ENCODE measurements at regions not wholly inside any gene's neighbourhood (a gene's known extent, or its start where the extent isn't known, plus 50 kb on each side); places are given as distances from the start of the nearest gene placed in this dataset.
"Not testable (repeated sequence)": the region's sequence is repeated elsewhere in the genome, so short reads cannot be mapped to it uniquely, and the experiment has no call there.

DNA sequence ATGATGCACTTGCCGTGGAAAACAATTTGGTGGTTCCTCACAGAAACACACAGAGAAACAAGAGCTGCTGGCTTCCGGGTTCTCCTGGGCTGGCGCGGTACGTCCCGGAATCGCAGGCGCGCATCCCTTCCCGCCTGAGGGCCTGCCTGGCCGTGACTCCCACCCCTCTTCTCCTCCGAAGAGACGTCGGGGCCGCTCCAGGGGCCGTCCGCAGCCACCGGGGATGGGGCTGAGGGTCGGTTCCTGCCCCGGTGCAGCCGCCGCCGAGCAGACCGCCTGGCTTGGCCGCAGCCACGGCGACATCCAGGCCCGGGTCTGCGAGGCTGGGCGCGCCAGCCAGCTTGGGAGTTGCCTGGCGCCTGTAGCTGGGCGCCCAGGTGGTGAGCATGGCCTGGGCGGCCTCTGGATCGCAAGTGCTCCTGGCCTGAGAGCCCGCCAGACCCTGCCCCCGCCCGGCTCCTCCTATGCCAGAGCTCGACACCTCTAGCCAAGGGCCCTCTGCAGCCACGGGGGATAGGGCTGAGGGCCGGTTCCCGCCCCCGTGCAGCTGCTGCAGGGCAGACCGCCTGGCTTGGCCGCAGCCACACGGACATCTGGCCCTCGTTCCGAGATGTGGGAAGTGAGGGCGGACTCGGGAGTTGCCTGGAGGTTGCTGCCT, 1647.5 kb downstream of the SPATA31A7 start:
- FAIRE-seq = not testable (repeated sequence)

DNA sequence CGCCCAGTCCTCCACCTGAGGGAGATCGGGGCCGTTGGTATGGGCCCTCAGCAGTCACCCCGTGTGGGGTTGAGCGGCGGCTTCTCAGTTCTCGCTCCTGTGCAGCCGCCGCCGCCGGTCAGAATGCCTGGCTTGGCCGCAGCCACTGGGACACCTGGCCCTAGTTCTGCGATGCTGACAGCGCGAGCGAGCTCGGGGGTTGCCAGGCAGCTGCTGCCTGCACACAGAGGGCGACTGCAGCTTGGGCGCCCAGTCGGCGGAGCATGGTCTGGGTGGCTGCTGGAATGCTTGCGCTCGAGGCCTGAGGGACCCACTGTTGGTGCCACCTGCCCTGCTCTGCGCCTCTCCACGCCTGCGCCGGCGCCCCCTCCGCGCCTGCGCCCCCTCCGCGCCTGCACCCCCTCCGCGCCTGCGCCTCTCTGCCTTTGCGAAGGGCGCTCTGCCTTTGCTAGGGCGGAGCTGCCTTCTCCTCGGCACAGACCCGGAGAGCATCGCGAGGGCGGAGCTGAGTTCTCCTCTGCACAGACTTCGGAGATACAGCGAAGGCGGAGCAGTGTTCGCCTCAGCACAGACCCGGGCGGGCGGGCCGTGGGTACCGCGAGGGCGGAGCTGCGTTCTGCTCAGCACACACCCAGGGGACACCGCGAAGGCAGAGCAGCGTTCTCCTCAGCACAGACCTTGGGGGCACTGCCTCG, 1648.3 kb downstream of the SPATA31A7 start:
- FAIRE-seq = not testable (repeated sequence)

DNA sequence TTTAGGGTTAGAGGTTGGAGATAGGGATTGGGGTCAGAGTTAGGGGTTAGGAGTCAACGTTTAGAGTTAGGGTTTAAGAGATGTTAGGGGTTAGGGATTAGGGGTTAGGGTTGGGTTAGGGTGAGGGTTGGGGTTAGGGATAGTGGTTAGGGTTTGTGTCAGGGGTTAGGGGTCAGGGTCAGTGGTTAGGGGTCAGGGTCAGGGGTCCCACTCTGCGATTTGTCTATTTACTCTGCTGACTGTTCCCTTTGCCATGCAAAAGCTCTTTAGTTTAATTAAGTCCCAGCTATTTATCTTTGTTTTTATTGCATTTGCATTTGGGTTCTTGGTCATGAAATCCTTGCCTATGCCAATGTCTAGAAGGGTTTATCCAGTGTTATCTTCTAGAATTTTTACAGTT, 1649.3 kb downstream of the SPATA31A7 start:
- FAIRE-seq = not testable (repeated sequence)

DNA sequence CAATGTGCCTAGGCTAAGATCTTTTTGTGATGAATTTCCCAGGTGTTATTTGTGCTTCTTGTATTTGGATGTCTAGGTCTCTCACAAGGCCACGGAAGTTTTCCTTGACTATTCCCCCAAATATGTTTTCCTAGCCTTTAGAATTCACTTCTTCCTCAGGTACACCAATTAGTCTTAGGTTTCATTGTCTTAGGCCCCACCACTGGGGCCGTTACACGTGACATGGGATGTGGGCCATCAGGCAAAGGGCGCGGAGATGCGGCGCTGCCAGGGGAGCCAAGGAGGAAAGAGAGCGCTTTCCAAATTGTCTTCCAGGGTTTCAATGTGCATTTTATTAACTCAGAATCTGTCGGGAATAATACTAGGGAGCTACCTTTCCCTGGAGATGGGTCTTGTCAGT, 1653.3 kb downstream of the SPATA31A7 start:
- FAIRE-seq = not testable (repeated sequence)

DNA sequence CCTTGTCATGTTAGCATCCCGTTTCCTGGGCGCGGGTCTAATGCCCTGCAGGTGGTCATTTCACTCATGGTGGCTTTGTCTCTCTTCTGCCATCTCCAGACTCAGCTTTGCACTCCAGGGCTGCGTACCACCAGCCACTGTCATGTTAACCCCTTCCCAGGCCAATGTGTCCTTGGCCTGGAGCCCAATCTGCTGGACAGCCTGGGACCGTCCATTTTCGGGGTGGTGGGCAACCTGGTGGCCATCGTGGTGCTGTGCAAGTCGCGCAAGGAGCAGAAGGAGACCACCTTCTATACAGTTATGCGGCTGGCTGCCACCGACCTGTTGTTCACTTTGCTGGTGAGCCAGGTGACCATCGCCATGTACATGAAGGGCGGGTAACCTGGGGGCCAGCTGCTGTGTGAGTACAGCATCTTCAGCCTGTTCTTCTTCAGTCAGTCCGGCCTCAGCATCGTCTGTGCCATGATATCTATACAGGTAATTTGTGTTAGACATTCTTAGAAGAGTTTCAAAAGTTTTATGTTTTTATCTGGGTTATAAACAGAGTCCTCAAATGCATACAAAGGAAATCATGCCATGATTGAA, 1654.0 kb downstream of the SPATA31A7 start:
- not testable (repeated sequence) for FAIRE-seq

DNA sequence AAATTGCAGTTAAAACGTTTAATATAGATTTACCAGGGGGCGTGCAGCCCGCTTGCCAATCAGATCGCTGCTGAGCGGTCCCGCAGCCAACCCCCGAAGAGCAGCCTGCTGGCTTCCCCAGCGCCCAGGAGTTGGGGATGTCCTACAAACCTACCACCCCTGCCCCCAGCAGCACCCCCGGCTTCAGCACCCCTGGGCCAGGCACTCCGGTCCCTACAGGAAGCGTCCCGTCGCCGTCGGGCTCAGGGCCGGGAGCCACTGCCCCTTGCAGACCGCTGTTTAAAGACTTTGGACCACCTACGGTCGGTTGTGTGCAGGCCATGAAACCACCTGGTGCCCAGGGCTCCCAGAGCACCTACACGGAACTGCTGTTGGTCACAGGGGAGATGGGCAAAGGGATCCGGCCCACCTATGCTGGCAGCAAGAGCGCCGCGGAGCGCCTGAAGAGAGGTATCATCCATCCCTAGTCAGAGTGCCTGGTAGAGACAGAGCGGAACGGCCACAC, 1654.9 kb downstream of the SPATA31A7 start:
- FAIRE-seq = not testable (repeated sequence)

DNA sequence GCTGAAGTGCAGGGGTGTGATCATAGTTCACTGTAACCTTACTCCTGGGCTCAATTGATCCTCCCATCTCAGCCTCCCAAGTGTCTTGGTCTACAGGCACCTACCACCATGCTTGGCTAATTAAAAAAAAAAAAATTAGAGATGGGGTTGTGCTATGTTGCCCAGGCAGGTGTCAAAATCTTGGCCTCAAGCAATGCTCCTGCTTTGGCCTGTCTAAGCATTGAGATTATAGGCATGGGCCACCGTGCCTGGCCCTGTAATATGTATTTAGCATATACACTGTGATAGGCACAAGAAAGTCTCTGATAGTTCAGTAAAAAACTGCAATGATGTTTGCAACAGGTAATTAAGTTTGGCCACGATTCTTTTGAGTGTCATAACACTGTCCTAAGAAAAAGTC, 1658.4 kb downstream of the SPATA31A7 start:
- not testable (repeated sequence) for FAIRE-seq

DNA sequence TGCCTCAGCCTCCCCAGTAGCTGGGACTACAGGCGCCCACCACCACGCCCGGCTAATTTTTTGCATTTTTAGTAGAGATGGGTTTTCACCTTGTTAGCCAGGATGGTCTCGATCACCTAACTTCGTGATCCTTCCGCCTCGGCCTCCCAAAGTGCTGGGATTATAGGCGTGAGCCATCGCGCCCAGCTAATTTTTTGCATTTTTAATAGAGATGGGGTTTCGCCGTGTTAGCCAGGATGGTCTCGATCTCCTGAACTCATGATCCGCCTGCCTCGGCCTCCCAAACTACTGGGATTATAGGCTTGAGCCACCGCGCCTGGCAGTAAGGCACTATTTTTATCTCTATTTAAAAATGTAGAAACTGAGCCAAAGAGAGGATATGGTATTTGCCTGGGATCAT, 1660.2 kb downstream of the SPATA31A7 start:
- not testable (repeated sequence) for FAIRE-seq

DNA sequence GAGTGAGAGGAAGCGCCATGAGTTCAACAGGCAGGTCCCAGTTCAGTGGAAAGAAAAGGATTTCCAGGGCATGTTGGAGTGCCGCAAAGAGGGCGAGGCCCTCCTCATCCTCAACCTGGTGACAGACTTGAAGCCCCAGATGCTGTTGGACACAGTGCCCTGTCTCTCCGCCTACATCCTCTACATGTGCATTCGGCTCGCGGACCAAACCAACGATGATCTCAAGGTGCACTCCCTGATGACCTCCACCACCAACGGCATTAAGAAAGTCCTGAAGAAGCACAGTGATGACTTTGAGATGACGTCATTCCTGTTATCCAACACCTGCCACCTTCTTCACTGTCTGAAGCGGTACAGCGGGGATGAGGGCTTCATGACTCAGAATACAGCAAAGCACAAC, 1667.4 kb downstream of the SPATA31A7 start:
- FAIRE-seq = not testable (repeated sequence)

DNA sequence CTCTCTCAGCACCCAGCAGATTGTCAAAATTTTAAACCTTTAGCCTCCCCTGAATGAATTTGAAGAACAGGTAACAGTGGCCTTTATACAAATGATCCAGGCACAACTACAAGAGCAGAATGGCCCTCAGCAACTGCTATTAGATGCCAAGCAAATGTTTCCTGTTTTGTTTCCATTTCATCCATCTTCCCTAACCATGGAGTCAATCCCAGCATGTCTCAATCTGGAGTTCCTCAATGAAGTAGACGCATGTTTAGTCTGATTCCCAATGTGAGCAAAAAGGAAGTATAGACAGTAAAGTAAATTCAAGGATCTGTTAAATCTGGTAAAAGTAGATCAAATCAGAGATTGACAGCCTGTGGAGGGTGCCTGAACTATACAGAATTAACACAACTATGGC, 1668.4 kb downstream of the SPATA31A7 start:
- not testable (repeated sequence) for FAIRE-seq

DNA sequence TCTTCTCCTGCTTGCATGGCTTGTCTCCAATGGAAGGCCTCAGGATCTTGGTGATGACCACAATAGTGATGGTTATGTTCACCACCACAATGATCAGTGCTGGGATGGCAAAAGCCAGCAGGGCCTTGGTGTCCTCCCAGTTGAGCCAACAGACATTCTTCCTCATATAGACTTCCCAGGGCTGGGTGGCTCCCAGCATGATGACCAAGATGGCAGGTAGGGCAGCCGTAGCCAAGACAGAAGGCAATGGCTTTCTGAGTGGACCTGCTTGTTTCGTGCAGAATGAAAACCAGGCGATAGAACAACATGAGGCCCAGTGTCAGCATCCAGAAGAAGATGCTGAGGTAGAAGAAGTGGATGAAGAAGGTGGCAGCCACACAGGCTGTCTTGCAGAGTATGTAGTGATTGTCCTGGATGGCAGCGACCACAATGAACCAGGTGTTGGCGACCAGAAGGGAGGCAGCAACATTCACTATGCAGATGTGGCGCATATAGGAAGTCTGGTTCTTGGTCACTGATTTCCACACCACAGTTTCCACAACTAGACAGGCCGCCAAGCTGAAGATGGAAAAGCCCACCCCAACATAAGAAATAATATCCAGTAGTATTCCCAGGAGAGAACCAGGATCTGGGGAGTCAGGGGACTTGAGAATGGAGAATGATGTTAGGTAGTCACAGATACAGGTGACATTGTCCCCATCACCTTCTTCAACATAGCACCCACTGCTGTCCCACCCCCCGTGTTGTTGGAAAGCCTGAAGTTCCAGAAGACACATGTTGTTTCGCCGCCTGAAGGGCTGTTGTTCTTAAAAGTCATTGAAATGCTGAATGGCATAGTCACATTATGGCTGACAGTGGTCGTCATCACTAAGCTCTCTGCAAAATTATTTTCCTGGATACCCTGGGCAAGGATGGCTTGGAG, 1671.4 kb downstream of the SPATA31A7 start:
- FAIRE-seq = not testable (repeated sequence)

DNA sequence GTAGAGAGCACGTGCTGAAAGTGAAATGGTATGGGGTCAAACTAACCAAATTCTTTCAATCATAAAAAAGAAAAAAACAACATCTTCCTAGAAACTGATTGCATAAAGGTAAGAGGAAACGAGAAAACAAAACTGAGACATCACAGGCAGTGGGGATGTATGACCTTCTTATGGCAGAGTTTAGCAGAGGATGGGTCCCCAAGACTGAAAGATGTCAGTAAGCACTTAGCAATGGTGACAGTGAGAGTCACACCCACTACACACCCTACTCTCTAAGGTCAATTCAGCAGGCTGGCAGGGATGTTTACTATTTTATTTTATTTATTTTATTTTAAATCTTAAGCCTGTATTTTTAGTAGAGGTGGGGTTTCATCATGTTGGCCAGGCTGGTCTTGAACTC, 1672.3 kb downstream of the SPATA31A7 start:
- not testable (repeated sequence) for FAIRE-seq

DNA sequence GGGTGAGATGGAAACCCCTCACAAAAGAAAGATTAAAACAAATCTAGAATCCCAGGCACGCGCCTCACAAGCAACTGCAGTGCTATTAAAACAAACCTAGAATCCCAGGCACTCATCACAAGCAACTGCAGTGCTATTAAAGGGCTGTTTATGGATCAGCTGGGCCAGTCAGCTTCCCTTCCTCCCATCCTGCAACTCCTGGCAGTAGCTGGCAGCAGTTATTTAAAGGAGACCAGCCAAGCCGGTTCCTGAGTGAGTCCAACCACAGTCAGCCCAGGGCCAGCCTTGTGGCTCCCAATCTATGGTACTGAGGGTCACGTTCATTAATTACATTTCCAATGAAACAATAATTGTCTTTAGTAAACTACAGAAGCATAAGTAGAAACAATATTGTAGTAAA, 1673.5 kb downstream of the SPATA31A7 start:
- FAIRE-seq = not testable (repeated sequence)

DNA sequence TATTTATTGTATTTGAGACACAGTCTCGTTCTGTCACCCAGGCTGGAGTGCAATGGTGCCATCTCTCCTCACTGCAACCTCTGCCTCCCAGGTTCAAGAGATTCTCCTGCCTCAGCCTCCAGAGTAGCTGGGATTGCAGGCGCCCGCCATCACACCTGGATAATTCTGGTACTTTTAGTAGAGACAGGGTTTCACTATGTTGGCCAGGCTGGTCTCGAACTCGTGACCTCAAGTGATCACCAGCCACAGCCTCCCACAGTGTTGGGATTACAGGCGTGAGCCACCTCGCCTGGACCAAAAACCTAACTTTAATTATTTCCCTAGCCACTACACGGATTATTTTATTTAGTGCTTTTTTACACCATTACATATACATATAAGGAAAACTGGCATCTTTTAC, 1674.0 kb downstream of the SPATA31A7 start:
- FAIRE-seq = not testable (repeated sequence)

DNA sequence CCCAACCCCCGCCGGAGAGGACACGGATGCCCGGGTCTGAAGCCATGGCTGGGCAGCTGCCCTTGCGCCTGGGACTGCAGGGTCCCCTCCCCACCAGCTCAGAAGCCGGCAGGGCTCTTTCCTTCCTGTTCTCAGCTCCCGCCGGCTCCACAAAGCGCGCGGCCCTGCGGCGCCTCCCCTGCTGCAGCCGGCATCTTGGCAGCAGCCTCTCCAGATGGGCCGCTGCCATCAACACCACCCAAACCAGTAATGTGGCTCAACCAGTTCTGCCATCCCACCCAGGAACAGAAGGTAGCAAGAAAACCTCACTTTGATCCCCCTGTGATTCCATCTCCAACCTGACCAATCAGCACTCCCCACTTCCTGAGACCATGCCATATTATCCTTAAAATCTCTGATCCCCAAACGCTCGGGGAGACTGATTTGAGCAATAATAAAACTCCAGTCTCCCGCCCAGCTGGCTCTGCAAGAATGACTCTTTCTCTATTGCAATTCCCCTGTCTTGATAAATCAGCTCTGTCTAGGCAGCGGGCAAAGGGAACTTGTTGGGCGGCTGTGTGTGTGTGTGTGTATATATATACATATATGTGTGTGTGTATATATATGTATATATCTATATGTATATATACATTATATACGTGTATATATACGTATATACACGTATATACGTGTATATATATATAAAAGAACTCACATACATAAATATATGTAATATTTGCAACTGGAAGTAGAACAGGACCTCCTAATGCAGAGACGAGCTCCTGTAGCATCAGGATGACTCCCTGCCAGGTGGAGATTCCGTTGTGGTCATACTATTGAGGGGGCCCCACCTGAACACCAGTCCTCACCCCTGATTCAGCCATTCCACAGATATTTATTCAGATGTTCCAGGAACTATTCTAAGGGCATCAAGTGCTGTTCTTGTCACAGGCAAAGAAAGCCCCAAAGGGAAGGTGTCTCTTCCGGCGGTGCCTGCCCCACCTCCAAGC, 1674.9 kb downstream of the SPATA31A7 start:
- not testable (repeated sequence) for FAIRE-seq

DNA sequence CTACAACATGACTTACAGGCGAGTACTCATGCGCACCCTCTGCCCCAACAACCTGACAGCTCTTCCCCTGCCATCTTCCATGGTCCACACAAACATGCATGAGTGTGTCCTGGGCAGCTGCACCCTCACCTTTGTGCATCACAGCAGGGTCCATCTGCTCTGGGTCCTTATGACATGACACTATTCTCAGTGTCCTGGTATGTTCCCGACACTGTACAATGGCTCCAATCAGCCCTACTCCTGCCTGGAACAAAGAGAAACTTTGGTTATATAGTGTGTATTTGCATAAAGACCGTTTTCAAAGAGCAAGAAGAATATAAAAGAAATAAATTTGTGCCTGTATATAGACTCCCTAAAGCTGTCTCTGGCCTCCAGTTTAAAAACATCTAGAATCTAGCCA, 1679.2 kb downstream of the SPATA31A7 start:
- not testable (repeated sequence) for FAIRE-seq

DNA sequence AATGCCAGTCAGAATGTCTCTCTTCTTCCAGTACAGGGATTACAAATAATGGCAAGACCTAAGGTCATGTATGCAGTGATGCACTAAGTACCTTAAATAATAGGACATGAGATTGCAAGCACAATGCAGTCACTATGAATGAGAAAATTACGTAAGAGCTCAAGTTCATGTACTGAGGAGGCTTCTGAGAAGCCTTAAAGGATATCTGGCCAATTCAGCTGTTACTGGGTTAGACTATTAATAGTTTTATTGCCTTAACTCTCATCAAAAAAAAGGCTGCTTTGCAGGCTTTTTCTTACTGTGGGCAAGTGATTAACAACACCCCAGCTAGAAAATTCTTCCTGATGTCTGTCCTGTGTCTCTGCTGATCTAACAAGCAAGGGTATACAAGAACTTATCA, 1681.9 kb downstream of the SPATA31A7 start:
- FAIRE-seq = not testable (repeated sequence)

DNA sequence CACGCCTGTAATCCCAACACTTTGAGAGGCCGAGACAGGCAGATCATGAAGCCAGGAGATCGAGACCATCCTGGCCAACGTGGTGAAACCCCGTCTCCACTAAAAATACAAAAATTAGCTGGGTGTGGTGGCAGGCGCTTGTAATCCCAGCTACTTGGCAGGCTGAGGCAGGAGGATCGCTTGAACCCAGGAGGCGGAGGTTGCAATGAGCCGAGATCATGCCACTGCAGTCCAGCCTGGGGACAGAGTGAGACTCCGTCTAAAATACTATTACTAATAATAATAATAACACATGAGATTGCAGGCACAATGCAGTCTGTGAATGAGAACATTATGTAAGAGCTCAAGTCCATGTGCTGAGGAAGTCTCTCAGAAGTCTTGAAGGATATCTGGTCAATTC, 1684.4 kb downstream of the SPATA31A7 start:
- FAIRE-seq = not testable (repeated sequence)

DNA sequence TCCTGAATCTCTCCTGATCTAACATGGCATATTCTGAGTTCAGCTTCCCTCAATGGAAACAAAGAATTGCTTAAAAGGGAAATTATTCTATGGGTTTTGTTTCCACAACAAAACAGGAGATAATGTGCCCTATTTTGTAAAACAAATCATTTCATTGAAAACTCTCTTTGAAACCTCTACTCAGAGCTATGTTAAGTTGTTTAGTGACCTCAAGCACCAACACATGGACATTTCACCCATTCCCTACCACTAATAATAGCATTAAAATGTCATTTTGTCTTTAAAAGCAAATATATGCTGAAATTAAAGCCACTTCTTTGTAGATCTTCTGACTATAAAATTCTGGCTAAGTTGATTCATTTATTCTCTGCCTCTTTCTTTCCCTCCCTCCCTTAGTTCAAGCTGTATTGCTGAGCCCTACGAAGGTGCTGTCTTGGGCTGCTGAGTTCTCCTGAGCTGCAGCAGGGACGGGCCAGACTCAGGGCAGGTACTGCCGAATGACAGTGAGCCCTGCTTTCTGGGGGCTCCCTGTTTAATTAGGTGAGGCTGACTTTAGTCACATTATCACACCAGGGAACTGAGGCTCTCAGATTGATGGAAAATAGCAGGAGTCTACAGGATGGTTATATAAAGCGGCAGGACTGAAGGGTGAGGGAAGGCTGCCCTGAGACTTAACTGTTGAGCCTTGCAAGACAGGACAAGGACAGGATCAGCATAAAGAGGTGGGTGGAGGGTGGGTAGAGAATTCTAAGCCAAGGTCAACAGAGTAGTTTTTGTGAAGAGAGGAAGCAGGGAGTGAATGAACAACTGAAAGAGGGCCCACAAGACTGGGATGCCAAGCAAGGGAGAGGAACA, 1685.1 kb downstream of the SPATA31A7 start:
- not testable (repeated sequence) for FAIRE-seq

DNA sequence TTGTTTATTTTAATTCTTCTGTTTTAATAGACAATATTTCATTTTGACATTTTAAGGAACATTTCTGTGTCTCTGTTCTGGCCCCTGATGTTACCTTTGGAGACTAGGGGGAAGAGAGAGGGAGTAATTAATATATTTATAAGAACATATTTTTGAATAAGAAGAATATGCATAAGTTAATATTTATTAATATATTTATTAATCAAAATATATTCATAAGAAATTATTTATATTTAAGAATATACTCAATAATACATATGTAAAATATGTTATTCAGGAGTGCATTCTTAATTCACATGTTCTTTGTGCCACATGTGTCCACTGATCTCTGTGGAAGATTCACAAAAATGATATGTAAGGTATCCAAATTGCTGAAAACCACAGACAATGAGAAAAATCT, 1687.7 kb downstream of the SPATA31A7 start:
- FAIRE-seq = not testable (repeated sequence)

Measured in colon (tissue), 2 donors.